OCI-LY7 (cell line): ENCODE measurements at regions not wholly inside any gene's neighbourhood (a gene's known extent, or its start where the extent isn't known, plus 50 kb on each side); places are given as distances from the start of the nearest gene placed in this dataset.

Source experiments
- BruUV-seq: library from RNA; stranded (reverse); fragments of 400-500 nt; replicated peaks from 2 replicates; lab custom pipeline; 2021; lab: Mats Ljungman, UMichigan
- CTCF ChIA-PET: fragments of 300-600 bp; sonication (Branson Sonifier 250); formaldehyde crosslinking; loops from one replicate; lab custom pipeline; 2022; ENCODE audit warnings: antibody characterized with exemption; ENCODE audit not compliant: unreplicated experiment; lab: Charles Lee
- POLR2A ChIA-PET: fragments of 300-600 bp; sonication (Branson Sonifier 250); formaldehyde crosslinking; loops from one replicate; lab custom pipeline; 2022; ENCODE audit warnings: antibody characterized with exemption; lab: Charles Lee
- DNase-seq: peaks from one replicate; pipeline ENCODE4 v3.0.0-alpha.2; 2015; ENCODE audit warnings: low spot score
- H2AFZ ChIP-seq: fragments of 200-600 bp; sonication (generic), shearing (Covaris generic); 2 replicates; pipeline ENCODE4 v1.6.1; 2014; ENCODE audit warnings: mild to moderate bottlenecking, antibody characterized with exemption, low read length, moderate library complexity
- H3K27ac ChIP-seq: fragments of 200-600 bp; sonication (generic); 2 replicates; pipeline ENCODE4 v1.5.1; 2014; ENCODE audit warnings: mixed run types, low read depth, mild to moderate bottlenecking, moderate library complexity, low read length, inconsistent platforms; ENCODE audit not compliant: poor library complexity, severe bottlenecking
- H3K36me3 ChIP-seq: fragments of 200-600 bp; sonication (generic); 2 replicates; pipeline ENCODE4 v1.6.1; 2014; ENCODE audit warnings: mild to moderate bottlenecking, antibody characterized with exemption, low read length, moderate library complexity, mixed read lengths; ENCODE audit not compliant: insufficient read depth
- H3K4me1 ChIP-seq: fragments of 200-600 bp; sonication (generic); 2 replicates; pipeline ENCODE4 v1.5.1; 2014; ENCODE audit warnings: mild to moderate bottlenecking, low read length; ENCODE audit not compliant: insufficient read depth, poor library complexity, severe bottlenecking
- H3K4me2 ChIP-seq: fragments of 200-600 bp; sonication (generic); 2 replicates; pipeline ENCODE4 v1.6.1; 2014; ENCODE audit warnings: mild to moderate bottlenecking, low read length
- H3K4me3 ChIP-seq: fragments of 200-600 bp; sonication (generic); 2 replicates; pipeline ENCODE4 v1.5.1; 2014; ENCODE audit warnings: mild to moderate bottlenecking, low read depth, low read length; ENCODE audit not compliant: poor library complexity, severe bottlenecking
- H3K79me2 ChIP-seq: fragments of 200-600 bp; sonication (generic); 2 replicates; pipeline ENCODE4 v1.6.1; 2016; ENCODE audit warnings: low read depth, mild to moderate bottlenecking, low read length, moderate library complexity, mixed read lengths; ENCODE audit not compliant: insufficient read depth
- H3K9me2 ChIP-seq: fragments of 200-600 bp; sonication (generic); 2 replicates; pipeline ENCODE4 v1.6.1; 2016; ENCODE audit warnings: mild to moderate bottlenecking, low read length, mixed read lengths; ENCODE audit not compliant: insufficient read depth
- H3K9me3 ChIP-seq: fragments of 200-600 bp; sonication (generic); 2 replicates; pipeline ENCODE4 v1.6.1; 2014; ENCODE audit warnings: mild to moderate bottlenecking, mixed run types, low read length, mixed read lengths
- H4K20me1 ChIP-seq: fragments of 200-600 bp; sonication (generic); 2 replicates; pipeline ENCODE4 v1.6.1; 2014; ENCODE audit warnings: mild to moderate bottlenecking, antibody characterized with exemption, low read length, moderate library complexity, mixed read lengths; ENCODE audit not compliant: insufficient read depth
- EZH2phosphoT487 ChIP-seq: fragments of 200-600 bp; sonication (generic); IDR thresholded peaks from 2 replicates; pipeline ENCODE4 v1.6.1; 2018; ENCODE audit warnings: low read depth, borderline replicate concordance, mild to moderate bottlenecking, mixed run types, antibody characterized with exemption, low read length, moderate library complexity, mixed read lengths
- intact Hi-C: fragments of 100-400 bp; cut with micrococcal nuclease; formaldehyde crosslinking; loops from one replicate; pipeline ENCODE4 v1.10.0; 2022; ENCODE audit not compliant: unreplicated experiment
- TF ChIP-seq, protein P1 (sequence below): fragments of 200-600 bp; sonication (generic); conservative IDR thresholded peaks from 2 replicates; pipeline ENCODE4 v1.5.1; 2014; ENCODE audit warnings: mild to moderate bottlenecking, antibody characterized with exemption, low read length, moderate library complexity, mixed read lengths

DNA sequence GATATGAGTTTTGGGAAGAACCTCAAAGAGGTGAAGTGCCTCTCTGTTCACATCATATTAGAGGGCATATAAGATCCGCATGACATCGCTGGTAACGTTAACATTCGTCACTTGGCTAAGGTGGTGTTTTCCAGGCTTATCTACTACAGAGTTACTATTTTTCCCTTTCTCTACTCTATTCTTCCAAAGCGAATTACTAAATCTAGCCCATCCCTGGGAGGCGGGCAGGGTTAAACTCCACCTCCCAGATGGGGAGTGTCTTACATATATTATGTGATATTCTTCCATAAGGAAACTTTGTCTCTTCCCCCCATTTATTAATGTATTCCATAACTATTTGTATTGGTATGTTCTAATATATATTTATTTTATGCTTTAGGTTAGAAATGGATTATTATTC is 293.9 kb downstream of the CYRIA start:
- no peaks in the 10 kb centered on the region for H3K9me3 ChIP-seq
- no peak for DNase-seq
- H3K79me2 ChIP-seq = no peaks in the 10 kb centered on the region
- no peaks in the 10 kb centered on the region for H3K4me1 ChIP-seq
- H3K4me3 ChIP-seq = no peak overlapping the region
- H3K9me2 ChIP-seq = no peaks in the 10 kb centered on the region
- CTCF ChIA-PET = no interaction called here
- H3K27ac ChIP-seq = no peak overlapping the region
- no peaks in the 10 kb centered on the region for H4K20me1 ChIP-seq
- no TSS peak for BruUV-seq
- no peaks in the 10 kb centered on the region for H3K36me3 ChIP-seq
- H3K4me2 ChIP-seq = no peak overlapping the region
- H2AFZ ChIP-seq = no peak overlapping the region
- TF ChIP-seq, protein P1, sequence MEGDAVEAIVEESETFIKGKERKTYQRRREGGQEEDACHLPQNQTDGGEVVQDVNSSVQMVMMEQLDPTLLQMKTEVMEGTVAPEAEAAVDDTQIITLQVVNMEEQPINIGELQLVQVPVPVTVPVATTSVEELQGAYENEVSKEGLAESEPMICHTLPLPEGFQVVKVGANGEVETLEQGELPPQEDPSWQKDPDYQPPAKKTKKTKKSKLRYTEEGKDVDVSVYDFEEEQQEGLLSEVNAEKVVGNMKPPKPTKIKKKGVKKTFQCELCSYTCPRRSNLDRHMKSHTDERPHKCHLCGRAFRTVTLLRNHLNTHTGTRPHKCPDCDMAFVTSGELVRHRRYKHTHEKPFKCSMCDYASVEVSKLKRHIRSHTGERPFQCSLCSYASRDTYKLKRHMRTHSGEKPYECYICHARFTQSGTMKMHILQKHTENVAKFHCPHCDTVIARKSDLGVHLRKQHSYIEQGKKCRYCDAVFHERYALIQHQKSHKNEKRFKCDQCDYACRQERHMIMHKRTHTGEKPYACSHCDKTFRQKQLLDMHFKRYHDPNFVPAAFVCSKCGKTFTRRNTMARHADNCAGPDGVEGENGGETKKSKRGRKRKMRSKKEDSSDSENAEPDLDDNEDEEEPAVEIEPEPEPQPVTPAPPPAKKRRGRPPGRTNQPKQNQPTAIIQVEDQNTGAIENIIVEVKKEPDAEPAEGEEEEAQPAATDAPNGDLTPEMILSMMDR = no peak
- TF ChIP-seq EZH2phosphoT487 = no peak
- intact Hi-C loops = no loop called here
- POLR2A ChIA-PET = no interaction called here

DNA sequence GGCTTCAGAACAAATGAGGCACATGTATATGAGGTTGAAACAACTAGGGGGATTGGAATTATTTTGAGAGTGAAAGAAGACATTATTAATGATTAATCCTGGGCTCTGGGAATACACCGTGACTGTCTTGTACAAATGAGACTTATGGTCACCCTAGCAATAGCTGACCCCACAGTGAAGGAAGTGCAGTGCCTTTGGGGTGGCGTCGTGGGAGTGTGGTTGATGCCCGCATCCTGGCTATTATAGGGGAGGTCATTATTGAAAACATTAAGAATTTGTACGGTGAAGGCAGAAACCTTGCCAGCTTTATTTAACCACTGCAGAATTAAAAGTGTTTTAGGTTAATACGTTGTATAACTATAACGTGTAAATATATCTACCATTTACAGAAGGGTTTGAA is 296.7 kb downstream of the CYRIA start:
- no peak for TF ChIP-seq EZH2phosphoT487
- TF ChIP-seq, protein P1 = no peak
- H3K36me3 ChIP-seq = no peaks in the 10 kb centered on the region
- no peaks in the 10 kb centered on the region for H3K4me1 ChIP-seq
- CTCF ChIA-PET = no interaction called here
- H3K79me2 ChIP-seq = no peaks in the 10 kb centered on the region
- H4K20me1 ChIP-seq = no peaks in the 10 kb centered on the region
- POLR2A ChIA-PET = no interaction called here
- no peak for DNase-seq
- no peaks in the 10 kb centered on the region for H3K9me2 ChIP-seq
- BruUV-seq = no TSS peak
- H3K4me2 ChIP-seq = no peak overlapping the region
- no peak overlapping the region for H3K27ac ChIP-seq
- H2AFZ ChIP-seq = no peak overlapping the region
- no peak overlapping the region for H3K4me3 ChIP-seq
- no peaks in the 10 kb centered on the region for H3K9me3 ChIP-seq
- intact Hi-C loops = no loop called here

DNA sequence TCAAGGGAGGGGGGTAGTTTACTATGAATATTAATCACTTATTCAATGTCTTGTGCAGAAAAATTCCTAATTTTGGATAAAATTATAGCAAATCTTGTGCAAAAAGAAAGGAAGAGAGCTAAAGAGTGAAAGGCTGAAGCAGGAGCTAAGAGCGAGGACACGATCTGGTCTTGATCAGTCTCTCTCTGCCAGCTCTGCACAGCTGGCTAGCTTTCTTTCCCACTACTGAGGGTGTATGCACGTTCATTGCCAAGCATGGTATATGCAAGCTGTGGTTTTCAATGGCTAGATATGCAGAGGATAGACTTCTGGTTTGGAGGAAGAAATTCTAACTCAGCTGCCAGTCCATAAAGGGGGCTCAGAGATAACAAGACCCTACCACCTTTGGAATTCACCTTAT is 297.3 kb downstream of the CYRIA start:
- ChIA-PET POLR2A (no interaction called here), CTCF (no interaction called here)
- TF ChIP-seq EZH2phosphoT487 = no peak
- TF ChIP-seq, protein P1 = no peak
- H3K79me2 ChIP-seq = no peaks in the 10 kb centered on the region
- no peaks in the 10 kb centered on the region for H3K4me1 ChIP-seq
- H3K36me3 ChIP-seq = no peaks in the 10 kb centered on the region
- no peaks in the 10 kb centered on the region for H3K9me3 ChIP-seq
- no peaks in the 10 kb centered on the region for H4K20me1 ChIP-seq
- no peak for DNase-seq
- intact Hi-C loops = no loop called here
- H3K27ac ChIP-seq = no peak overlapping the region
- H2AFZ ChIP-seq = no peak overlapping the region
- BruUV-seq = no TSS peak
- H3K4me3 ChIP-seq = no peak overlapping the region
- H3K9me2 ChIP-seq = no peaks in the 10 kb centered on the region
- H3K4me2 ChIP-seq = no peak overlapping the region
